ENCODE measurements at regions not wholly inside any gene's neighbourhood (a gene's known extent, or its start where the extent isn't known, plus 50 kb on each side); places are given as distances from the start of the nearest gene placed in this dataset.

GRCh38 chr2:181780657-181781056, 100.3 kb upstream of the NEUROD1 start:
- no peak overlapping the region for H3K27ac Mint-ChIP-seq
- no peak overlapping the region for H3K4me3 ChIP-seq (ENCODE audit: low read length)
- ATAC-seq = no peak
- no peaks in the 10 kb centered on the region for H3K27me3 ChIP-seq (ENCODE audit: control insufficient read depth in 2 of 2, insufficient read depth in 2 of 2, low read length in 2 of 2)
- no peaks in the 10 kb centered on the region for H3K9me3 ChIP-seq (ENCODE audit: control insufficient read depth in 2 of 3, low read length in 3 of 3)
- H3K36me3 ChIP-seq (ENCODE audit: control insufficient read depth in 2 of 3, insufficient read depth in 3 of 3, low read length in 3 of 3) = no peaks in the 10 kb centered on the region
- no peaks in the 10 kb centered on the region for H3K9me3 Mint-ChIP-seq
- no peak overlapping the region for H3K27ac ChIP-seq (ENCODE audit: low read depth, low read length)
- H3K4me1 Mint-ChIP-seq = peaks cover 0 to 9% (median 0%) of the 10 kb centered on the region in 7 donors
- CTCF ChIA-PET = no interaction called here
- no peaks in the 10 kb centered on the region for H3K4me1 ChIP-seq (ENCODE audit: control insufficient read depth in 2 of 2, insufficient read depth in 2 of 2, low read length in 2 of 2)
- intact Hi-C loops (cut with micrococcal nuclease) = no loop called here
- peaks cover 0 to 5% (median 0%) of the 10 kb centered on the region in 5 donors for H3K27me3 Mint-ChIP-seq
- H3K4me3 Mint-ChIP-seq = no peak overlapping the region
- no peaks in the 10 kb centered on the region for H3K36me3 Mint-ChIP-seq
- POLR2A ChIA-PET = no interaction called here
- no peak for DNase-seq

DNA sequence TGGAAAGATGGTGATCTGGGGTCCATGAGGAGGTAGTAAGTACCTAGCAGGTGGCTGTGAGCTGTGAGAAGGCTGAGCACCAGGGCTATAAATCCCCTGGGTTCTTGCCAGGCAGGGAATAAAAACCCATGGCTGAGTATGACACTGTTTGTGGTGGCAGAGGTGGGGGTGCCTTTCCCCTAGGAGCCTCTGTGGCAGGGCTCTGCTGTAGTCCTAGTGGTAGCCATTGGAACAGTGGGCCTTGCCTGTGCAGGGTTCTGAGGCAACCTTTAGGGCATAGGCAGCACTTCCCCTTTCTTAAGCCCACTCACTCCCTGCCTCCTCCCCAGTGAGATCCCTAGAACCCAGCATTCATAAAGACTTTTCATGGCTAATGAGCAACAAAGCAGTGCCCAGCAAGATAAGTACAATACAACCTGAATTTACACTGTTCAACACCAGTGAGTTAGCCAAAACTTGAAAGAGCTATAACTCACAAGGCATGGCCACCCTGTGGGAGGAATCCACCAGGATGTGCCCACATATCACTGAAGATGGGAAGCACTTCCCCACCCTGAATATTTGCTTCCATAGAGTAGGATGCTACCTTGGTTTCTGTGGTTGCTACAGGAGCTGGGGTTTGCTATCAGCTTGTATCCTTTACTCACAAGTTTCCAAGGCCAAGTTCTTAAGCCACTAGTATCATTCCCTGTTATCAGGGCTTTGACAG, 100.9 kb upstream of the NEUROD1 start:
- peak; percentile 29 for ATAC-seq

DNA sequence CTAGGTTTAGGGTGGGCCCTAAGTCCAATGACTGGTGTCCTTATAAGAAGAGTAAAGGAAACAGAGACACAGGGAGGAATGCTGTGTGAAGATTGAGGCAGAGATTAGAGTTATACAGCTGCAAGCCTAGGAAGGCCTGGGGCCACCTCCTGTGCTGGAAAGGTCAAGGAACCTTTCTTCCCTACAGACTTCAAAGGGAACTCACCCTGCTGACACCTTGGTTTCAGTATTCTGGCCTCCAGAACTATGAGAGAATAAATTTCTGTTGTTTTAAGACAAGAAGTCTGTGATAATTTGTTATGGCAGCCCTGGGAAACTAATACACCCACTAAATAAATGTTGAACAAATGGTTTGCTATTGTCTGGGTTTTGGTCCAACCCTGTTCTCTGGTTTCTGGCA, 102.3 kb upstream of the NEUROD1 start:
- ChIA-PET POLR2A (no interaction called here), CTCF (no interaction called here)
- H3K4me3 ChIP-seq (ENCODE audit: low read length) = no peak overlapping the region
- DNase-seq (no peak), ATAC-seq (no peak)
- Mint-ChIP-seq H3K27ac (no peak overlapping the region), H3K4me3 (no peak overlapping the region), H3K9me3 (no peaks in the 10 kb centered on the region), H3K4me1 (peaks cover 0 to 13% (median 0%) of the 10 kb centered on the region in 7 donors), H3K36me3 (no peaks in the 10 kb centered on the region), H3K27me3 (peaks cover 0 to 6% (median under 1%) of the 10 kb centered on the region in 5 donors)
- no peak overlapping the region for H3K27ac ChIP-seq (ENCODE audit: low read depth, low read length)
- intact Hi-C loops (cut with micrococcal nuclease) = no loop called here
- no peaks in the 10 kb centered on the region for H3K36me3 ChIP-seq (ENCODE audit: control insufficient read depth in 2 of 3, insufficient read depth in 3 of 3, low read length in 3 of 3)
- H3K4me1 ChIP-seq (ENCODE audit: control insufficient read depth in 2 of 2, insufficient read depth in 2 of 2, low read length in 2 of 2) = no peaks in the 10 kb centered on the region
- no peaks in the 10 kb centered on the region for H3K9me3 ChIP-seq (ENCODE audit: control insufficient read depth in 2 of 3, low read length in 3 of 3)
- H3K27me3 ChIP-seq (ENCODE audit: control insufficient read depth in 2 of 2, insufficient read depth in 2 of 2, low read length in 2 of 2) = no peaks in the 10 kb centered on the region

More for the DNA sequence above, 100.9 kb upstream of the NEUROD1 start:
- H3K4me1 ChIP-seq (ENCODE audit: control insufficient read depth in 2 of 2, insufficient read depth in 2 of 2, low read length in 2 of 2) = no peaks in the 10 kb centered on the region
- intact Hi-C loops (cut with micrococcal nuclease) = no loop called here
- CTCF ChIA-PET = no interaction called here
- Mint-ChIP-seq H3K9me3 (no peaks in the 10 kb centered on the region), H3K27me3 (peaks cover 0 to 5% (median 0%) of the 10 kb centered on the region in 5 donors), H3K4me1 (peaks cover 0 to 9% (median 0%) of the 10 kb centered on the region in 7 donors), H3K27ac (no peak overlapping the region), H3K4me3 (no peak overlapping the region), H3K36me3 (no peaks in the 10 kb centered on the region)
- POLR2A ChIA-PET = no interaction called here
- no peak overlapping the region for H3K27ac ChIP-seq (ENCODE audit: low read depth, low read length)
- DNase-seq = no peak
- no peaks in the 10 kb centered on the region for H3K27me3 ChIP-seq (ENCODE audit: control insufficient read depth in 2 of 2, insufficient read depth in 2 of 2, low read length in 2 of 2)
- no peaks in the 10 kb centered on the region for H3K36me3 ChIP-seq (ENCODE audit: control insufficient read depth in 2 of 3, insufficient read depth in 3 of 3, low read length in 3 of 3)
- H3K9me3 ChIP-seq (ENCODE audit: control insufficient read depth in 2 of 3, low read length in 3 of 3) = no peaks in the 10 kb centered on the region
- H3K4me3 ChIP-seq (ENCODE audit: low read length) = no peak overlapping the region

GRCh38 chr2:181784556-181784955, 104.2 kb upstream of the NEUROD1 start:
- DNase-seq (no peak), ATAC-seq (no peak)
- no peak overlapping the region for H3K4me3 ChIP-seq (ENCODE audit: low read length)
- peaks cover 0 to 2% (median 0%) of the 10 kb centered on the region in 5 donors for H3K36me3 Mint-ChIP-seq
- intact Hi-C loops (cut with micrococcal nuclease) = no loop called here
- CTCF ChIA-PET = no interaction called here
- no peaks in the 10 kb centered on the region for H3K9me3 Mint-ChIP-seq
- H3K27me3 ChIP-seq (ENCODE audit: control insufficient read depth in 2 of 2, insufficient read depth in 2 of 2, low read length in 2 of 2) = no peaks in the 10 kb centered on the region
- H3K9me3 ChIP-seq (ENCODE audit: control insufficient read depth in 2 of 3, low read length in 3 of 3) = no peaks in the 10 kb centered on the region
- H3K36me3 ChIP-seq (ENCODE audit: control insufficient read depth in 2 of 3, insufficient read depth in 3 of 3, low read length in 3 of 3) = no peaks in the 10 kb centered on the region
- no peak overlapping the region for H3K27ac ChIP-seq (ENCODE audit: low read depth, low read length)
- H3K27ac Mint-ChIP-seq = no peak overlapping the region
- H3K27me3 Mint-ChIP-seq = peaks cover under 1 to 8% (median 3%) of the 10 kb centered on the region in 5 donors
- no peak overlapping the region for H3K4me3 Mint-ChIP-seq
- peaks cover 0 to 12% (median 0%) of the 10 kb centered on the region in 7 donors for H3K4me1 Mint-ChIP-seq
- POLR2A ChIA-PET = no interaction called here
- no peaks in the 10 kb centered on the region for H3K4me1 ChIP-seq (ENCODE audit: control insufficient read depth in 2 of 2, insufficient read depth in 2 of 2, low read length in 2 of 2)

- H3K27me3 ChIP-seq (ENCODE audit: control insufficient read depth in 2 of 2, insufficient read depth in 2 of 2, low read length in 2 of 2) = no peaks in the 10 kb centered on the region
- CTCF ChIA-PET = no interaction called here
These were observed 105.5 kb upstream of the NEUROD1 start for GRCh38 chr2:181785691-181786344.

DNA sequence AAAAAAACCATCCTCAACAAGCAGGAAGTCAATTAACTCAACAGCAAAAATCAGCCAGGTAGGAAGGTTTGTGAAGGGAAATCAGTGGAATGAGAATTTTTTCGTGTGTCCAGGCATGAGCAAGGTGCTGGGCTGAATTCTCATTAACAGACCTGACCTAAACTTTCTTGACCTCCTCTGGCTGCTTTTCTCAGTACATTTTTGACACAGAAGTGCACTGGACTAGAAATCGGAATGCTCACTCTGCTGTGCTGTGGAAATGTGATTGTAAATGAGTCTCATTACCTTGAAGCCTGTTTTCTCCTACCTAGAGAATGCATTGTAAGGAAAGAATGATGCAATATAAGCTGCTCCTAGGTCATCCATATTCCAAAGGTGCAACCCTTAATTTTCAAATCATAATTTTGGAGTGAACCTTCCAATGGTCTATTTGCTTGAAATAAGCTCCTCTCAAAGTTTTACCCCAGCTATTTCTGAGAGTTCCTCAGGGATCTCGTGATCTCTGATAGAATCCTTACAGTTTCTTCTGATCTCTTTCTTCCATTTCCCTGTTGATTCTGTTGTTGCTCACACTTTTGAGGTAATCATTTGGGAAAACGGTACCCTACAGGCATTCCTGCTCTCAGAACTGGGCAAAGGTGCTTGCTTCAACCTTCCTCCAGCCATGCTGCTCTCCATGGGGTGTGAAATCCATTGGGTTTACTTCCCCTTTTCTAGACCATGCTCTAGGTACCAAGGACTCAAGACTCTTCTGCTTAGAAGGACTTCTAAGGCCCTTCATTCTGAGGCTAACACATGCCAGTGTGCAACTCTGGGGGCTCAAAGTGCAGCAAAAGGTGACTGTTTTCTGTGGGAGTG, 104.9 kb upstream of the ITPRID2 start:
- Histone ChIP-seq H3K4me3 (ENCODE audit: low read length) (no peak overlapping the region), H3K9me3 (ENCODE audit: control insufficient read depth in 2 of 3, low read length in 3 of 3) (no peaks in the 10 kb centered on the region), H3K27ac (ENCODE audit: low read depth, low read length) (no peak overlapping the region), H3K27me3 (ENCODE audit: control insufficient read depth in 2 of 2, insufficient read depth in 2 of 2, low read length in 2 of 2) (no peaks in the 10 kb centered on the region), H3K36me3 (ENCODE audit: control insufficient read depth in 2 of 3, insufficient read depth in 3 of 3, low read length in 3 of 3) (no peaks in the 10 kb centered on the region), H3K4me1 (ENCODE audit: control insufficient read depth in 2 of 2, insufficient read depth in 2 of 2, low read length in 2 of 2) (no peaks in the 10 kb centered on the region)
- CTCF ChIA-PET = no interaction called here
- DNase-seq = no peak
- intact Hi-C loops (cut with micrococcal nuclease) = no loop called here
- peaks cover 0 to 2% (median 0%) of the 10 kb centered on the region in 5 donors for H3K36me3 Mint-ChIP-seq
- POLR2A ChIA-PET = no interaction called here
- H3K9me3 Mint-ChIP-seq = no peaks in the 10 kb centered on the region
- ATAC-seq = no peak
- no peak overlapping the region for H3K27ac Mint-ChIP-seq
- H3K4me3 Mint-ChIP-seq = no peak overlapping the region
- peaks cover 3 to 7% (median 6%) of the 10 kb centered on the region in 5 donors for H3K27me3 Mint-ChIP-seq
- H3K4me1 Mint-ChIP-seq = peaks cover 0 to 25% (median 4%) of the 10 kb centered on the region in 7 donors

More at GRCh38 chr2:181785691-181786344, 105.5 kb upstream of the NEUROD1 start:
- no peak for ATAC-seq
- Histone ChIP-seq H3K27ac (ENCODE audit: low read depth, low read length) (no peak overlapping the region), H3K9me3 (ENCODE audit: control insufficient read depth in 2 of 3, low read length in 3 of 3) (no peaks in the 10 kb centered on the region), H3K36me3 (ENCODE audit: control insufficient read depth in 2 of 3, insufficient read depth in 3 of 3, low read length in 3 of 3) (no peaks in the 10 kb centered on the region), H3K4me1 (ENCODE audit: control insufficient read depth in 2 of 2, insufficient read depth in 2 of 2, low read length in 2 of 2) (no peaks in the 10 kb centered on the region), H3K4me3 (ENCODE audit: low read length) (no peak overlapping the region)
- intact Hi-C loops (cut with micrococcal nuclease) = no loop called here
- peaks cover 0 to 17% (median 4%) of the 10 kb centered on the region in 7 donors for H3K4me1 Mint-ChIP-seq
- peaks cover 3 to 8% (median 6%) of the 10 kb centered on the region in 5 donors for H3K27me3 Mint-ChIP-seq
- no peaks in the 10 kb centered on the region for H3K9me3 Mint-ChIP-seq
- peaks cover 0 to 2% (median 0%) of the 10 kb centered on the region in 5 donors for H3K36me3 Mint-ChIP-seq
- H3K27ac Mint-ChIP-seq = no peak overlapping the region
- POLR2A ChIA-PET = no interaction called here
- no peak for DNase-seq
- no peak overlapping the region for H3K4me3 Mint-ChIP-seq

Data from naive thymus-derived CD4-positive, alpha-beta T cell (primary cell).